ENCODE measurements at regions not wholly inside any gene's neighbourhood (a gene's known extent, or its start where the extent isn't known, plus 50 kb on each side); places are given as distances from the start of the nearest gene placed in this dataset.

GRCh38 chr3:72086042-72086742 lies 301.2 kb upstream of the PROK2 start:
- H3K18ac ChIP-seq (ENCODE audit: low read length) = no peak overlapping the region
- no peaks in the 10 kb centered on the region for H3K79me1 ChIP-seq (ENCODE audit: low read length)
- no peak for DNase-seq
- H4K8ac ChIP-seq (ENCODE audit: low read depth, low read length) = no peak overlapping the region
- no peak overlapping the region for H3K27ac ChIP-seq (ENCODE audit: low read depth, low read length)
- no peaks in the 10 kb centered on the region for H3K79me2 ChIP-seq (ENCODE audit: control insufficient read depth, insufficient read depth, low read length)
- H3K9ac ChIP-seq (ENCODE audit: low read length) = no peak overlapping the region
- no peak overlapping the region for H2BK15ac ChIP-seq (replicated peaks; ENCODE audit: low read depth)
- H2BK5ac ChIP-seq (ENCODE audit: low read length) = no peak overlapping the region
- no peak overlapping the region for H3K4me3 ChIP-seq (ENCODE audit: low read length)
- no peak overlapping the region for H2AK5ac ChIP-seq (ENCODE audit: low read length)
- no peak overlapping the region for H2BK120ac ChIP-seq (ENCODE audit: low read depth, low read length)
- H3K4ac ChIP-seq (ENCODE audit: low read depth, low read length) = no peak overlapping the region
- H3K36me3 ChIP-seq (ENCODE audit: control insufficient read depth, insufficient read depth, low read length) = no peaks in the 10 kb centered on the region
- WGBS (ENCODE audit: extremely low coverage, insufficient coverage, low lambda C conversion rate) = no CpG with 5 or more reads among the region's 5 CpGs
- H3K56ac ChIP-seq (ENCODE audit: low read length) = no peak overlapping the region
- no peak overlapping the region for H4K5ac ChIP-seq (ENCODE audit: low read length)
- peaks cover 2% of the 10 kb centered on the region for H3K4me1 ChIP-seq (ENCODE audit: control insufficient read depth, low read depth, low read length)
- no peak overlapping the region for H3K23ac ChIP-seq (ENCODE audit: low read length)
- no peaks in the 10 kb centered on the region for H3K27me3 ChIP-seq (ENCODE audit: insufficient read depth, low read length, poor library complexity)
- no peak overlapping the region for H3K4me2 ChIP-seq (ENCODE audit: low read length)

- no peaks in the 10 kb centered on the region for H3K27me3 ChIP-seq (ENCODE audit: insufficient read depth, low read length, poor library complexity)
- no peaks in the 10 kb centered on the region for H3K36me3 ChIP-seq (ENCODE audit: control insufficient read depth, insufficient read depth, low read length)
- no peak overlapping the region for H3K4ac ChIP-seq (ENCODE audit: low read depth, low read length)
- no peak overlapping the region for H4K8ac ChIP-seq (ENCODE audit: low read depth, low read length)
- H3K4me1 ChIP-seq (ENCODE audit: control insufficient read depth, low read depth, low read length) = peaks cover 2% of the 10 kb centered on the region
- H3K27ac ChIP-seq (ENCODE audit: low read depth, low read length) = no peak overlapping the region
- H3K23ac ChIP-seq (ENCODE audit: low read length) = no peak overlapping the region
- DNase-seq = no peak
- no peak overlapping the region for H2BK15ac ChIP-seq (replicated peaks; ENCODE audit: low read depth)
- no peak overlapping the region for H3K9ac ChIP-seq (ENCODE audit: low read length)
- no peak overlapping the region for H2BK120ac ChIP-seq (ENCODE audit: low read depth, low read length)
- H4K5ac ChIP-seq (ENCODE audit: low read length) = no peak overlapping the region
- no peak overlapping the region for H2BK5ac ChIP-seq (ENCODE audit: low read length)
- H2AK5ac ChIP-seq (ENCODE audit: low read length) = no peak overlapping the region
- H3K18ac ChIP-seq (ENCODE audit: low read length) = no peak overlapping the region
- WGBS (ENCODE audit: extremely low coverage, insufficient coverage, low lambda C conversion rate) = no CpG with 5 or more reads among the region's 6 CpGs
- no peaks in the 10 kb centered on the region for H3K79me1 ChIP-seq (ENCODE audit: low read length)
- no peak overlapping the region for H3K4me2 ChIP-seq (ENCODE audit: low read length)
- H3K56ac ChIP-seq (ENCODE audit: low read length) = no peak overlapping the region
- no peaks in the 10 kb centered on the region for H3K79me2 ChIP-seq (ENCODE audit: control insufficient read depth, insufficient read depth, low read length)
- H3K4me3 ChIP-seq (ENCODE audit: low read length) = no peak overlapping the region
These were observed 300.1 kb upstream of the PROK2 start for GRCh38 chr3:72085036-72085435.

- peaks cover 2% of the 10 kb centered on the region for H3K4me1 ChIP-seq (ENCODE audit: control insufficient read depth, low read depth, low read length)
- DNase-seq = peak; percentile 8
- no peaks in the 10 kb centered on the region for H3K27me3 ChIP-seq (ENCODE audit: insufficient read depth, low read length, poor library complexity)
- H3K18ac ChIP-seq (ENCODE audit: low read length) = no peak overlapping the region
- no peak overlapping the region for H4K5ac ChIP-seq (ENCODE audit: low read length)
- no peak overlapping the region for H3K9ac ChIP-seq (ENCODE audit: low read length)
- H3K4ac ChIP-seq (ENCODE audit: low read depth, low read length) = no peak overlapping the region
- no peaks in the 10 kb centered on the region for H3K36me3 ChIP-seq (ENCODE audit: control insufficient read depth, insufficient read depth, low read length)
- no peak overlapping the region for H2BK15ac ChIP-seq (replicated peaks; ENCODE audit: low read depth)
- no peak overlapping the region for H2BK120ac ChIP-seq (ENCODE audit: low read depth, low read length)
- no peak overlapping the region for H3K27ac ChIP-seq (ENCODE audit: low read depth, low read length)
- H3K79me2 ChIP-seq (ENCODE audit: control insufficient read depth, insufficient read depth, low read length) = no peaks in the 10 kb centered on the region
- H3K4me2 ChIP-seq (ENCODE audit: low read length) = no peak overlapping the region
- H4K8ac ChIP-seq (ENCODE audit: low read depth, low read length) = no peak overlapping the region
- H2BK5ac ChIP-seq (ENCODE audit: low read length) = no peak overlapping the region
- no peak overlapping the region for H3K23ac ChIP-seq (ENCODE audit: low read length)
- no peak overlapping the region for H3K4me3 ChIP-seq (ENCODE audit: low read length)
- no peaks in the 10 kb centered on the region for H3K79me1 ChIP-seq (ENCODE audit: low read length)
- no peak overlapping the region for H2AK5ac ChIP-seq (ENCODE audit: low read length)
- no peak overlapping the region for H3K56ac ChIP-seq (ENCODE audit: low read length)
- no CpG with 5 or more reads among the region's 10 CpGs for WGBS (ENCODE audit: extremely low coverage, insufficient coverage, low lambda C conversion rate)
These were observed 298.0 kb upstream of the PROK2 start for GRCh38 chr3:72082776-72083462.

DNA sequence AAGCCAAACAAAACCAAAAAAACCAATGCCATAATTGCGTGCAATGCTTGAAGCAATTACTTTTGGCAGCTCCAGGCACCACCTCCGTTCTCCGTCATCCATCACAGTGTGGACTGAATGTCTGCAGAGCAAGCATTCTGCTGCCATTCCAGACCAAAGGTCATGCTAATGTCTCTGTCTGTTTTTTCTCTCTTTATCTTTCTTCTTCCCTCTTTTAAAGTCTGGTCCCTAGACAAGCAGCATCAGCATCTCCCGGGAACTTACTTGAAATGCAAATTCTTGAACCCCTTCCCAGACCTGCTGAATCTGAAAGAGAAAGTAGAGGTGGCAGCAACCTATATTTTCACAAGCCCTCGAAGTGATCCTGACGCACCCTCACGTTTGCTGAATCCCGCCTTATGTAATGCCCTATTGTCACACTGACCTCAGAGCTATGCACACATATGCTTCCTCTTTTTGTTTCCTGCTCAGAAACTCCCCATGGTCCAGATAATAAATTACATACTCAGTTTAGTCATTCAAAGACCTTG lies 297.3 kb upstream of the PROK2 start:
- Histone ChIP-seq H3K36me3 (ENCODE audit: control insufficient read depth, insufficient read depth, low read length) (no peaks in the 10 kb centered on the region), H3K4ac (ENCODE audit: low read depth, low read length) (no peak overlapping the region), H3K79me2 (ENCODE audit: control insufficient read depth, insufficient read depth, low read length) (no peaks in the 10 kb centered on the region), H3K4me2 (ENCODE audit: low read length) (no peak overlapping the region), H2BK120ac (ENCODE audit: low read depth, low read length) (no peak overlapping the region), H3K9ac (ENCODE audit: low read length) (no peak overlapping the region), H3K4me3 (ENCODE audit: low read length) (no peak overlapping the region), H3K27ac (ENCODE audit: low read depth, low read length) (no peak overlapping the region), H4K5ac (ENCODE audit: low read length) (no peak overlapping the region), H3K56ac (ENCODE audit: low read length) (no peak overlapping the region), H3K4me1 (ENCODE audit: control insufficient read depth, low read depth, low read length) (peaks cover 2% of the 10 kb centered on the region), H3K79me1 (ENCODE audit: low read length) (no peaks in the 10 kb centered on the region), H3K18ac (ENCODE audit: low read length) (no peak overlapping the region), H2BK5ac (ENCODE audit: low read length) (no peak overlapping the region), H2BK15ac (replicated peaks; ENCODE audit: low read depth) (no peak overlapping the region), H4K8ac (ENCODE audit: low read depth, low read length) (no peak overlapping the region), H3K27me3 (ENCODE audit: insufficient read depth, low read length, poor library complexity) (no peaks in the 10 kb centered on the region), H2AK5ac (ENCODE audit: low read length) (no peak overlapping the region), H3K23ac (ENCODE audit: low read length) (no peak overlapping the region)
- no peak for DNase-seq
- WGBS (ENCODE audit: extremely low coverage, insufficient coverage, low lambda C conversion rate) = no CpG with 5 or more reads among the region's 8 CpGs

GRCh38 chr3:72081471-72082185 lies 296.7 kb upstream of the PROK2 start:
- Histone ChIP-seq H2BK120ac (ENCODE audit: low read depth, low read length) (no peak overlapping the region), H3K36me3 (ENCODE audit: control insufficient read depth, insufficient read depth, low read length) (no peaks in the 10 kb centered on the region), H3K23ac (ENCODE audit: low read length) (no peak overlapping the region), H3K4me1 (ENCODE audit: control insufficient read depth, low read depth, low read length) (peaks cover 2% of the 10 kb centered on the region), H2BK15ac (replicated peaks; ENCODE audit: low read depth) (no peak overlapping the region), H3K4ac (ENCODE audit: low read depth, low read length) (no peak overlapping the region), H4K5ac (ENCODE audit: low read length) (no peak overlapping the region), H2BK5ac (ENCODE audit: low read length) (peak overlapping the region; percentile 88), H3K4me2 (ENCODE audit: low read length) (no peak overlapping the region), H3K56ac (ENCODE audit: low read length) (no peak overlapping the region), H3K18ac (ENCODE audit: low read length) (no peak overlapping the region), H2AK5ac (ENCODE audit: low read length) (no peak overlapping the region), H3K27ac (ENCODE audit: low read depth, low read length) (no peak overlapping the region), H4K8ac (ENCODE audit: low read depth, low read length) (no peak overlapping the region), H3K27me3 (ENCODE audit: insufficient read depth, low read length, poor library complexity) (no peaks in the 10 kb centered on the region), H3K79me2 (ENCODE audit: control insufficient read depth, insufficient read depth, low read length) (no peaks in the 10 kb centered on the region), H3K4me3 (ENCODE audit: low read length) (no peak overlapping the region), H3K79me1 (ENCODE audit: low read length) (no peaks in the 10 kb centered on the region), H3K9ac (ENCODE audit: low read length) (no peak overlapping the region)
- DNase-seq = no peak
- WGBS (ENCODE audit: extremely low coverage, insufficient coverage, low lambda C conversion rate) = no CpG with 5 or more reads among the region's 6 CpGs

Data from mesendoderm (in vitro differentiated cells).